ENCODE measurements at regions not wholly inside any gene's neighbourhood (a gene's known extent, or its start where the extent isn't known, plus 50 kb on each side); places are given as distances from the start of the nearest gene placed in this dataset.
"Not testable (repeated sequence)": the region's sequence is repeated elsewhere in the genome, so short reads cannot be mapped to it uniquely, and the experiment has no call there.

- no peak for TF ChIP-seq CTCF (IDR thresholded peaks at IDR 0.05; ENCODE audit: low read depth, low read length)
Measured at GRCh38 chr1:104029456-104029970, 279.8 kb downstream of the AMY1C start.

GRCh38 chr1:104056786-104057185 is 307.1 kb downstream of the AMY1C start:
- H3K4me3 ChIP-seq (ENCODE audit: low read depth, low read length): no peak overlapping the region
- no peak for DNase-seq (ENCODE audit: low read depth, low spot score)
- in situ Hi-C loops (cut with HindIII; ENCODE audit: low sequenced_read_pairs): no loop called here
- TF ChIP-seq CTCF (IDR thresholded peaks at IDR 0.05; ENCODE audit: low read depth, low read length): no peak

More at GRCh38 chr1:104029456-104029970, 279.8 kb downstream of the AMY1C start:
- DNase-seq (ENCODE audit: low read depth, low spot score): no peak
- no peak overlapping the region for H3K4me3 ChIP-seq (ENCODE audit: low read depth, low read length)
- in situ Hi-C loops (cut with HindIII; ENCODE audit: low sequenced_read_pairs): no loop called here

- DNase-seq (ENCODE audit: low read depth, low spot score); H3K4me3 ChIP-seq (ENCODE audit: low read depth, low read length); in situ Hi-C loops (cut with HindIII; ENCODE audit: low sequenced_read_pairs): not testable (repeated sequence)
Measured at GRCh38 chr1:104057219-104057898, 307.7 kb downstream of the AMY1C start.

GRCh38 chr1:104061637-104062036 is 311.9 kb downstream of the AMY1C start:
- DNase-seq (ENCODE audit: low read depth, low spot score); H3K4me3 ChIP-seq (ENCODE audit: low read depth, low read length); in situ Hi-C loops (cut with HindIII; ENCODE audit: low sequenced_read_pairs): not testable (repeated sequence)

- peak; percentile 1 for DNase-seq (ENCODE audit: low read depth, low spot score)
- no peak overlapping the region for H3K4me3 ChIP-seq (ENCODE audit: low read depth, low read length)
- no peak for TF ChIP-seq CTCF (IDR thresholded peaks at IDR 0.05; ENCODE audit: low read depth, low read length)
- in situ Hi-C loops (cut with HindIII; ENCODE audit: low sequenced_read_pairs): no loop called here
Measured at GRCh38 chr1:104064399-104064798, 314.7 kb downstream of the AMY1C start.

GRCh38 chr1:104072915-104073371 is 323.2 kb downstream of the AMY1C start:
- DNase-seq (ENCODE audit: low read depth, low spot score): no peak
- in situ Hi-C loops (cut with HindIII; ENCODE audit: low sequenced_read_pairs): no loop called here
- no peak overlapping the region for H3K4me3 ChIP-seq (ENCODE audit: low read depth, low read length)
- no peak for TF ChIP-seq CTCF (IDR thresholded peaks at IDR 0.05; ENCODE audit: low read depth, low read length)

- no peak overlapping the region for H3K4me3 ChIP-seq (ENCODE audit: low read depth, low read length)
- in situ Hi-C loops (cut with HindIII; ENCODE audit: low sequenced_read_pairs): no loop called here
- TF ChIP-seq CTCF (IDR thresholded peaks at IDR 0.05; ENCODE audit: low read depth, low read length): no peak
- DNase-seq (ENCODE audit: low read depth, low spot score): no peak
Measured at GRCh38 chr1:104073463-104073902, 323.8 kb downstream of the AMY1C start.

Measured in astrocyte of the spinal cord (primary cell).